ENCODE measurements at regions not wholly inside any gene's neighbourhood (a gene's known extent, or its start where the extent isn't known, plus 50 kb on each side); places are given as distances from the start of the nearest gene placed in this dataset.
"Not testable (repeated sequence)": the region's sequence is repeated elsewhere in the genome, so short reads cannot be mapped to it uniquely, and the experiment has no call there.

GRCh38 chr12:131445184-131445774, 265.6 kb upstream of the SFSWAP start:
- no peak overlapping the region for H3K27ac ChIP-seq (ENCODE audit: low read depth)
- H3K36me3 ChIP-seq (ENCODE audit: insufficient read depth), result no peaks in the 10 kb centered on the region
- no peaks in the 10 kb centered on the region for H3K4me1 ChIP-seq (ENCODE audit: insufficient read depth)
- 58% methylated on average over 13 of the region's 13 CpGs for WGBS
- no peak overlapping the region for H3K4me3 ChIP-seq (ENCODE audit: low read depth, low read length)
- DNase-seq (ENCODE audit: extremely low spot score), result no peak

GRCh38 chr12:131445795-131446194, 265.1 kb upstream of the SFSWAP start:
- H3K4me3 ChIP-seq (ENCODE audit: low read depth, low read length), result no peak overlapping the region
- no peak overlapping the region for H3K27ac ChIP-seq (ENCODE audit: low read depth)
- H3K36me3 ChIP-seq (ENCODE audit: insufficient read depth), result no peaks in the 10 kb centered on the region
- DNase-seq (ENCODE audit: extremely low spot score), result no peak
- no peaks in the 10 kb centered on the region for H3K4me1 ChIP-seq (ENCODE audit: insufficient read depth)
- 67% methylated on average over 12 of the region's 12 CpGs for WGBS

- not testable (repeated sequence) for H3K4me3 ChIP-seq (ENCODE audit: low read depth, low read length); H3K36me3 ChIP-seq (ENCODE audit: insufficient read depth); H3K4me1 ChIP-seq (ENCODE audit: insufficient read depth); H3K27ac ChIP-seq (ENCODE audit: low read depth); DNase-seq (ENCODE audit: extremely low spot score)
- WGBS, result 86% methylated on average over 14 of the region's 14 CpGs
Observed at GRCh38 chr12:131447636-131448035, 263.3 kb upstream of the SFSWAP start.

- H3K27ac ChIP-seq (ENCODE audit: low read depth), result no peak overlapping the region
- 84% methylated on average over 13 of the region's 13 CpGs for WGBS
- H3K4me1 ChIP-seq (ENCODE audit: insufficient read depth), result no peaks in the 10 kb centered on the region
- no peaks in the 10 kb centered on the region for H3K36me3 ChIP-seq (ENCODE audit: insufficient read depth)
- no peak for DNase-seq (ENCODE audit: extremely low spot score)
- H3K4me3 ChIP-seq (ENCODE audit: low read depth, low read length), result no peak overlapping the region
Observed at GRCh38 chr12:131448254-131448795, 262.6 kb upstream of the SFSWAP start.

GRCh38 chr12:131449027-131449426, 261.9 kb upstream of the SFSWAP start:
- WGBS, result 89% methylated on average over 6 of the region's 6 CpGs
- no peaks in the 10 kb centered on the region for H3K4me1 ChIP-seq (ENCODE audit: insufficient read depth)
- H3K4me3 ChIP-seq (ENCODE audit: low read depth, low read length), result no peak overlapping the region
- H3K36me3 ChIP-seq (ENCODE audit: insufficient read depth), result no peaks in the 10 kb centered on the region
- DNase-seq (ENCODE audit: extremely low spot score), result no peak
- H3K27ac ChIP-seq (ENCODE audit: low read depth), result no peak overlapping the region

GRCh38 chr12:131452444-131452860, 258.4 kb upstream of the SFSWAP start:
- Histone ChIP-seq H3K27ac (ENCODE audit: low read depth) (no peak overlapping the region), H3K4me1 (ENCODE audit: insufficient read depth) (no peaks in the 10 kb centered on the region), H3K4me3 (ENCODE audit: low read depth, low read length) (no peak overlapping the region), H3K36me3 (ENCODE audit: insufficient read depth) (no peaks in the 10 kb centered on the region)
- no peak for DNase-seq (ENCODE audit: extremely low spot score)
- WGBS, result 4% methylated on average over 10 of the region's 10 CpGs

- DNase-seq (ENCODE audit: extremely low spot score), result no peak
- H3K4me3 ChIP-seq (ENCODE audit: low read depth, low read length), result no peak overlapping the region
- WGBS, result 54% methylated on average over 12 of the region's 12 CpGs
- H3K27ac ChIP-seq (ENCODE audit: low read depth), result no peak overlapping the region
- H3K4me1 ChIP-seq (ENCODE audit: insufficient read depth), result no peaks in the 10 kb centered on the region
- H3K36me3 ChIP-seq (ENCODE audit: insufficient read depth), result no peaks in the 10 kb centered on the region
Observed at GRCh38 chr12:131454418-131455217, 256.3 kb upstream of the SFSWAP start.

- Histone ChIP-seq H3K27ac (ENCODE audit: low read depth) (no peak overlapping the region), H3K36me3 (ENCODE audit: insufficient read depth) (no peaks in the 10 kb centered on the region), H3K4me1 (ENCODE audit: insufficient read depth) (no peaks in the 10 kb centered on the region), H3K4me3 (ENCODE audit: low read depth, low read length) (no peak overlapping the region)
- DNase-seq (ENCODE audit: extremely low spot score), result no peak
- WGBS, result 82% methylated on average over 10 of the region's 10 CpGs
Observed at GRCh38 chr12:131455218-131455506, 255.7 kb upstream of the SFSWAP start.

GRCh38 chr12:131455581-131456110, 255.2 kb upstream of the SFSWAP start:
- Histone ChIP-seq H3K27ac (ENCODE audit: low read depth) (no peak overlapping the region), H3K4me1 (ENCODE audit: insufficient read depth) (no peaks in the 10 kb centered on the region), H3K36me3 (ENCODE audit: insufficient read depth) (no peaks in the 10 kb centered on the region), H3K4me3 (ENCODE audit: low read depth, low read length) (no peak overlapping the region)
- DNase-seq (ENCODE audit: extremely low spot score), result no peak
- WGBS, result 88% methylated on average over 12 of the region's 12 CpGs

- H3K4me3 ChIP-seq (ENCODE audit: low read depth, low read length), result no peak overlapping the region
Observed at GRCh38 chr12:131456301-131457027, 254.4 kb upstream of the SFSWAP start.

GRCh38 chr12:131457028-131457310, 253.9 kb upstream of the SFSWAP start:
- DNase-seq (ENCODE audit: extremely low spot score), result no peak
- no peak overlapping the region for H3K4me3 ChIP-seq (ENCODE audit: low read depth, low read length)
- H3K27ac ChIP-seq (ENCODE audit: low read depth), result no peak overlapping the region
- no peaks in the 10 kb centered on the region for H3K36me3 ChIP-seq (ENCODE audit: insufficient read depth)
- no peaks in the 10 kb centered on the region for H3K4me1 ChIP-seq (ENCODE audit: insufficient read depth)
- 86% methylated on average over 15 of the region's 15 CpGs for WGBS

More at GRCh38 chr12:131456301-131457027, 254.4 kb upstream of the SFSWAP start:
- H3K27ac ChIP-seq (ENCODE audit: low read depth), result no peak overlapping the region
- no peaks in the 10 kb centered on the region for H3K4me1 ChIP-seq (ENCODE audit: insufficient read depth)
- 65% methylated on average over 24 of the region's 24 CpGs for WGBS
- no peak for DNase-seq (ENCODE audit: extremely low spot score)
- no peaks in the 10 kb centered on the region for H3K36me3 ChIP-seq (ENCODE audit: insufficient read depth)

- Histone ChIP-seq H3K4me3 (ENCODE audit: low read depth, low read length) (no peak overlapping the region), H3K36me3 (ENCODE audit: insufficient read depth) (no peaks in the 10 kb centered on the region), H3K27ac (ENCODE audit: low read depth) (no peak overlapping the region), H3K4me1 (ENCODE audit: insufficient read depth) (no peaks in the 10 kb centered on the region)
- 86% methylated on average over 19 of the region's 19 CpGs for WGBS
- DNase-seq (ENCODE audit: extremely low spot score), result no peak
Observed at GRCh38 chr12:131457331-131458047, 253.4 kb upstream of the SFSWAP start.

GRCh38 chr12:131458048-131458374, 252.9 kb upstream of the SFSWAP start:
- WGBS, result 67% methylated on average over 9 of the region's 9 CpGs
- Histone ChIP-seq H3K36me3 (ENCODE audit: insufficient read depth) (no peaks in the 10 kb centered on the region), H3K4me1 (ENCODE audit: insufficient read depth) (no peaks in the 10 kb centered on the region), H3K27ac (ENCODE audit: low read depth) (no peak overlapping the region), H3K4me3 (ENCODE audit: low read depth, low read length) (no peak overlapping the region)
- DNase-seq (ENCODE audit: extremely low spot score), result no peak
